Activated CD8-positive, alpha-beta memory T cell treated with anti-CD3 and anti-CD28 coated beads, Interleukin-2, amount 10 ng/mL, durations not matched to agents 7 days and 5 days (primary cell): ENCODE measurements at regions not wholly inside any gene's neighbourhood (a gene's known extent, or its start where the extent isn't known, plus 50 kb on each side); places are given as distances from the start of the nearest gene placed in this dataset.

Experiments
- ATAC-seq: fragments of 150-1000 bp; cut with Tn5 transposase; one replicate; pipeline ENCODE4 v1.10.0; 2021; ENCODE audit warnings: moderate library complexity
- CTCF ChIA-PET: fragments of 350-600 bp; sonication (Branson Sonifier 250); formaldehyde crosslinking; loops from one replicate; lab custom pipeline; 2021; ENCODE audit warnings: antibody characterized with exemption; lab: Charles Lee
- DNase-seq: peaks from one replicate; pipeline ENCODE4 v3.0.0-alpha.2; 2020
- H3K27ac Mint-ChIP-seq: one replicate; pipeline ENCODE4 v1.8.0; 2021; ENCODE audit warnings: mild to moderate bottlenecking, mixed read lengths
- H3K27me3 Mint-ChIP-seq: one replicate; pipeline ENCODE4 v1.8.0; 2021; ENCODE audit warnings: mixed read lengths
- H3K36me3 Mint-ChIP-seq: one replicate; pipeline ENCODE4 v1.8.0; 2021; ENCODE audit warnings: mild to moderate bottlenecking, mixed read lengths
- H3K4me1 Mint-ChIP-seq: one replicate; pipeline ENCODE4 v1.8.0; 2021; ENCODE audit warnings: mixed read lengths
- H3K4me3 Mint-ChIP-seq: one replicate; pipeline ENCODE4 v1.8.0; 2021; ENCODE audit warnings: mild to moderate bottlenecking, moderate library complexity, mixed read lengths
- H3K9me3 Mint-ChIP-seq: one replicate; pipeline ENCODE4 v1.8.0; 2022; ENCODE audit warnings: low read depth, mixed read lengths

DNA sequence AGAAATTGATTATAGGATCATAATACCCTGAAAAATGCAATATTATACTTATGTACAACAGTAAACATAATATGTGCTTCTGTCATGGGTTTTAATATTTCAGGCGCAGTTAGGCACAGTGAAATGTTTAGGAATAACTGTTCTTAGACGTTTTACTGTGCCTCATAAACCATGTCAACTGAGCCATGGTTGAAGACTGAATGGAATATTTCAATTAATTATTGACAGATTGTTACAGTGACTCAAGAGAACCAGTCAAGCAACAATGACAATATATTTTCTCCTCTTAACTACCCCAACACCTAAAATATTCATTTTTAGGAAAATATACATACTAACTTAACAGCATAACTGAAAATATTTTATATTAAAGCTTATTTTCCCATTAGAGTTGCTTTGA is 852.7 kb upstream of the FRG1 start:
- no peak for ATAC-seq
- no peak overlapping the region for H3K27ac Mint-ChIP-seq
- no peak for DNase-seq
- H3K36me3 Mint-ChIP-seq = no peaks in the 10 kb centered on the region
- H3K4me3 Mint-ChIP-seq = no peak overlapping the region
- H3K27me3 Mint-ChIP-seq = no peaks in the 10 kb centered on the region
- H3K9me3 Mint-ChIP-seq = peaks cover 3% of the 10 kb centered on the region
- no peaks in the 10 kb centered on the region for H3K4me1 Mint-ChIP-seq
- CTCF ChIA-PET = no interaction called here

GRCh38 chr4:189088780-189089179 is 851.9 kb upstream of the FRG1 start:
- H3K9me3 Mint-ChIP-seq = peaks cover 3% of the 10 kb centered on the region
- no peaks in the 10 kb centered on the region for H3K27me3 Mint-ChIP-seq
- no peak for ATAC-seq
- no peaks in the 10 kb centered on the region for H3K4me1 Mint-ChIP-seq
- no peaks in the 10 kb centered on the region for H3K36me3 Mint-ChIP-seq
- no peak overlapping the region for H3K27ac Mint-ChIP-seq
- DNase-seq = no peak
- H3K4me3 Mint-ChIP-seq = no peak overlapping the region
- CTCF ChIA-PET = no interaction called here

GRCh38 chr4:189090174-189090814 is 850.4 kb upstream of the FRG1 start:
- CTCF ChIA-PET = no interaction called here

DNA sequence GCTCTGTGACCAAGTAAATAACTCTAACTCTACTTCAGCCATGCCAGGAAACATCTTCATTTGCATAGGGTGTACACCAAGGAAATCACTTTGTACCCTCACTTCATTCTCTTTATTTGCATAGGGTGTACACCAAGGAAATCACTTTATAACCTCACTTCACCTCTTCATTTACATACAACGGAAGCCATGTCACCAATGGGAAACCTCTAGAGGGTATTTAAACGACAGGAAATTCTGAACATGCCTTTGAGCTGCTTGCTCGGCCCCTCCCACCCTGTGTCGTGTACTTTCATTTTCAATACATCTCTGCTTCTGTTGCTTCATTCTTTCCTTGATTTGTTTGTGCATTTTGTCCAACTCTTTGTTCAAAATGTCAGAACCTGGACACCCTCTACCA is 848.1 kb upstream of the FRG1 start:
- Mint-ChIP-seq H3K27me3 (no peaks in the 10 kb centered on the region), H3K36me3 (no peaks in the 10 kb centered on the region), H3K27ac (no peak overlapping the region), H3K4me3 (no peak overlapping the region), H3K9me3 (peaks cover 7% of the 10 kb centered on the region), H3K4me1 (no peaks in the 10 kb centered on the region)
- DNase-seq = no peak
- CTCF ChIA-PET = no interaction called here
- no peak for ATAC-seq

More at GRCh38 chr4:189090174-189090814, 850.4 kb upstream of the FRG1 start:
- Mint-ChIP-seq H3K36me3 (no peaks in the 10 kb centered on the region), H3K4me3 (no peak overlapping the region), H3K27ac (no peak overlapping the region), H3K9me3 (no peaks in the 10 kb centered on the region), H3K27me3 (no peaks in the 10 kb centered on the region), H3K4me1 (no peaks in the 10 kb centered on the region)
- DNase-seq (no peak), ATAC-seq (no peak)

- DNase-seq (no peak), ATAC-seq (no peak)
- H3K4me3 Mint-ChIP-seq = no peak overlapping the region
- H3K36me3 Mint-ChIP-seq = no peaks in the 10 kb centered on the region
- peaks cover 16% of the 10 kb centered on the region for H3K9me3 Mint-ChIP-seq
- no peaks in the 10 kb centered on the region for H3K27me3 Mint-ChIP-seq
- CTCF ChIA-PET = no interaction called here
- no peak overlapping the region for H3K27ac Mint-ChIP-seq
- H3K4me1 Mint-ChIP-seq = no peaks in the 10 kb centered on the region
Observed at GRCh38 chr4:189096108-189096507, 844.6 kb upstream of the FRG1 start.

DNA sequence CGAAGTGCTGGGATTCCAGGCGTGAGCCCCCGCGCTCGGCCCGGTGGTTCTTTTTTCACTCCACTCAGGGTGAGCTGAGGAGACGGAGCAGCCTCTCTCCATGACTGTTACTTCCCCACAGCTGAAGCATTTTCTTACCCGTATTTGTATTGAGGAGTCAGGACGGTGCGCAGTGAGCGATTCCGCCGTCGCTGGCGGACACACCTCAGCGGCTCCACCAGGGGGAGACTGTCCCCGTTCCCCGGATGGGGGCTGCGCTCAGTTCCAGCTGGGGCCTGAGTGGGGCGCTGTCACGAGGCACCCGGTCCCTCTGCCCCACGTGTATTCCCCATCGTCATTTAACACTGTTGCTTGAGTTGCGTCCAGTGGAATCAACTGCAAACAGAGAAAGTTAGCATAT is 844.0 kb upstream of the FRG1 start:
- DNase-seq = no peak
- Mint-ChIP-seq H3K9me3 (peaks cover 16% of the 10 kb centered on the region), H3K36me3 (no peaks in the 10 kb centered on the region), H3K4me1 (no peaks in the 10 kb centered on the region), H3K27me3 (no peaks in the 10 kb centered on the region), H3K27ac (no peak overlapping the region), H3K4me3 (no peak overlapping the region)
- no peak for ATAC-seq
- CTCF ChIA-PET = no interaction called here

GRCh38 chr4:189098932-189099696 is 841.6 kb upstream of the FRG1 start:
- Mint-ChIP-seq H3K4me1 (no peaks in the 10 kb centered on the region), H3K36me3 (no peaks in the 10 kb centered on the region), H3K4me3 (no peak overlapping the region), H3K27me3 (no peaks in the 10 kb centered on the region), H3K27ac (no peak overlapping the region), H3K9me3 (peaks cover 20% of the 10 kb centered on the region)
- CTCF ChIA-PET = no interaction called here
- ATAC-seq (no peak), DNase-seq (no peak)

GRCh38 chr4:189113389-189113888 is 827.2 kb upstream of the FRG1 start:
- Mint-ChIP-seq H3K27ac (no peak overlapping the region), H3K4me3 (no peak overlapping the region), H3K4me1 (no peaks in the 10 kb centered on the region), H3K36me3 (no peaks in the 10 kb centered on the region), H3K9me3 (peaks cover 7% of the 10 kb centered on the region), H3K27me3 (no peaks in the 10 kb centered on the region)
- ATAC-seq (no peak), DNase-seq (no peak)
- CTCF ChIA-PET = no interaction called here

- no peaks in the 10 kb centered on the region for H3K27me3 Mint-ChIP-seq
- no peak overlapping the region for H3K27ac Mint-ChIP-seq
- no peaks in the 10 kb centered on the region for H3K4me1 Mint-ChIP-seq
- H3K4me3 Mint-ChIP-seq = no peak overlapping the region
- CTCF ChIA-PET = no interaction called here
- no peaks in the 10 kb centered on the region for H3K36me3 Mint-ChIP-seq
- H3K9me3 Mint-ChIP-seq = peaks cover 7% of the 10 kb centered on the region
- ATAC-seq (no peak), DNase-seq (no peak)
Observed at GRCh38 chr4:189117426-189117825, 823.2 kb upstream of the FRG1 start.

GRCh38 chr4:189121336-189121735 is 819.3 kb upstream of the FRG1 start:
- Mint-ChIP-seq H3K27me3 (no peaks in the 10 kb centered on the region), H3K27ac (no peak overlapping the region), H3K9me3 (peaks cover 6% of the 10 kb centered on the region), H3K4me3 (no peak overlapping the region), H3K4me1 (no peaks in the 10 kb centered on the region), H3K36me3 (no peaks in the 10 kb centered on the region)
- CTCF ChIA-PET = no interaction called here
- DNase-seq = no peak
- ATAC-seq = no peak

- ATAC-seq (no peak), DNase-seq (no peak)
- Mint-ChIP-seq H3K36me3 (no peaks in the 10 kb centered on the region), H3K4me1 (no peaks in the 10 kb centered on the region), H3K27ac (no peak overlapping the region), H3K9me3 (peaks cover 9% of the 10 kb centered on the region), H3K4me3 (no peak overlapping the region), H3K27me3 (no peaks in the 10 kb centered on the region)
- CTCF ChIA-PET = no interaction called here
Observed at GRCh38 chr4:189124149-189124758, 816.4 kb upstream of the FRG1 start.

GRCh38 chr4:189124791-189125190 is 815.9 kb upstream of the FRG1 start:
- Mint-ChIP-seq H3K27me3 (no peaks in the 10 kb centered on the region), H3K27ac (no peak overlapping the region), H3K4me3 (no peak overlapping the region), H3K36me3 (no peaks in the 10 kb centered on the region), H3K9me3 (peaks cover 7% of the 10 kb centered on the region), H3K4me1 (no peaks in the 10 kb centered on the region)
- DNase-seq (no peak), ATAC-seq (no peak)
- CTCF ChIA-PET = no interaction called here

DNA sequence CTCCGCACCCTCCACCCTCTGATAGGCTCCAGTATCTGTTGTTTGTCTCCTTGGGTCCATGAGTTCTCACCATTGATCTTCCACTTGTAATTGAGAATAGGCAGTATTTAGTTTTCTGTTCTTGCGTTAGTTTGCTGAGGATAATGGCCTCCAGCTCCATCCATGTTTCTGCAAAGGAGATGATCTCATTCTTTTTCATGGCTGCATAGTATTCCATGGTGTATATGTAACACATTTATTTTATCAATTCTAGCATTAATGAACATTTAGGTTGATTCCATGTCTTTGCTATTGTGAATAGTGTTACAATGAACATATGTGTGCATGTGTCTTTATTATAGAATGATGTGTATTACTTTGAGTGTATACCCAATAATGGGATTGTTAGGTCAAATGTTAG is 814.6 kb upstream of the FRG1 start:
- Mint-ChIP-seq H3K27ac (no peak overlapping the region), H3K4me3 (no peak overlapping the region), H3K4me1 (no peaks in the 10 kb centered on the region), H3K36me3 (no peaks in the 10 kb centered on the region), H3K9me3 (peaks cover 11% of the 10 kb centered on the region), H3K27me3 (no peaks in the 10 kb centered on the region)
- CTCF ChIA-PET = no interaction called here
- DNase-seq = no peak
- ATAC-seq = no peak

DNA sequence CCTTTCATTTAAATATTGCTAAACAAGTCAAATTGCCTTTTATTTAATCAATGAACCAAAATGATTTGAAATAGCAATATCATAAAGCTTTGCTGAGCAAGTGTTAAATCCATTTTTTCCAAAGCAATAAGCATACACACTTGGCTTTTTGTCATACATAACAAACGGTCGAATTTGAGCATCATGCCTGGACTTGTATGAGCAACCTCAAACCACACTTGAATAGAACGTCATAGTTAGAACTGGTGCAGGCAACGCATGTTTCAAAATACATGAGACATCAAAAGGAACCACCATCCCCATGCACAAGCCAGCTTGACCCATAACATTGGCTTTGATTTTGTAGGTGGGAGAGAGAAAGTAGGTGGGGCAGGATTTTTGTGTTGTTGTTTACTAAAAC is 812.3 kb upstream of the FRG1 start:
- Mint-ChIP-seq H3K9me3 (peaks cover 13% of the 10 kb centered on the region), H3K36me3 (no peaks in the 10 kb centered on the region), H3K4me3 (no peak overlapping the region), H3K27me3 (no peaks in the 10 kb centered on the region), H3K4me1 (no peaks in the 10 kb centered on the region), H3K27ac (no peak overlapping the region)
- ATAC-seq = no peak
- no peak for DNase-seq
- CTCF ChIA-PET = no interaction called here
